Spleen (tissue), 11 donors: ENCODE measurements at regions not wholly inside any gene's neighbourhood (a gene's known extent, or its start where the extent isn't known, plus 50 kb on each side); places are given as distances from the start of the nearest gene placed in this dataset.

ENCODE experiments used
- DNase-seq: peaks from one replicate; pipeline ENCODE4 v3.0.0-alpha.2; 2020
- H3K27ac ChIP-seq, 8 donors: fragments of 200-600 bp; sonication (generic) in 7 of 8; 1 replicate in 4 of 8; 2 replicates in 4 of 8; pipeline versions ENCODE4 v1.5.0 to v1.8.0; 2016 to 2021; ENCODE audit warnings: inconsistent platforms in 4 of 8, mild to moderate bottlenecking in 4 of 8, moderate library complexity in 1 of 8
- H3K27me3 ChIP-seq, 7 donors: fragments of 200-600 bp; sonication (generic) in 6 of 7; replicated peaks in 1 of 7; 1 replicate in 4 of 7; 2 replicates in 3 of 7; pipeline versions ENCODE4 v1.5.0 to v1.8.0; 2016 to 2021; ENCODE audit warnings: inconsistent platforms in 3 of 7, mild to moderate bottlenecking in 1 of 7
- H3K36me3 ChIP-seq, 6 donors: fragments of 200-600 bp; sonication (generic) in 5 of 6; 1 replicate in 4 of 6; 2 replicates in 2 of 6; pipeline versions ENCODE4 v1.5.0 to v1.8.0; 2016 to 2021; ENCODE audit warnings: inconsistent platforms in 2 of 6
- H3K4me1 ChIP-seq, 6 donors: fragments of 200-600 bp; sonication (generic) in 5 of 6; 1 replicate in 3 of 6; 2 replicates in 3 of 6; pipeline versions ENCODE4 v1.5.0 to v1.8.0; 2016 to 2021; ENCODE audit warnings: inconsistent platforms in 3 of 6
- H3K4me3 ChIP-seq, 8 donors: fragments of 200-600 bp; sonication (generic) in 7 of 8; 1 replicate in 4 of 8; 2 replicates in 4 of 8; pipeline versions ENCODE4 v1.5.0 to v1.8.0; 2016 to 2021; ENCODE audit warnings: inconsistent platforms in 4 of 8, mild to moderate bottlenecking in 4 of 8, moderate library complexity in 2 of 8
- H3K9me3 ChIP-seq, 8 donors: fragments of 200-600 bp; sonication (generic) in 7 of 8; 1 replicate in 4 of 8; 2 replicates in 4 of 8; pipeline versions ENCODE4 v1.5.0 to v1.8.0; 2016 to 2021; ENCODE audit warnings: inconsistent platforms in 4 of 8
- CTCF ChIP-seq, 11 experiments: fragments of 200-600 bp in 7 of 11; fragments of 450-650 bp in 4 of 11; sonication (generic) in 4 of 11; IDR thresholded peaks in 8 of 11; conservative IDR thresholded peaks in 3 of 11; 1 replicate in 7 of 11; 2 replicates in 4 of 11; pipeline versions ENCODE4 v1.4.0 to v1.8.0; 2016 to 2021; ENCODE audit warnings: antibody characterized with exemption in 11 of 11, inconsistent platforms in 4 of 11, mild to moderate bottlenecking in 1 of 11
- POLR2A ChIP-seq, 3 donors: fragments of 450-650 bp; IDR thresholded peaks; one replicate each; pipeline ENCODE4 v1.5.1; 2017; ENCODE audit warnings: antibody characterized with exemption in 3 of 3, mild to moderate bottlenecking in 1 of 3
- POLR2AphosphoS5 ChIP-seq, 3 donors: sonication (generic); formaldehyde crosslinking; IDR thresholded peaks; one replicate each; pipeline ENCODE4 v1.5.1; 2017; ENCODE audit warnings: antibody characterized with exemption in 3 of 3
- WGBS, 5 donors: extraction: QIAGEN DNeasy Blood & Tissue Kit in 3 of 5; methylation state at CpG; one replicate each; pipeline versions ENCODE4 v1.1.5 to v1.1.7; 2013 to 2018; 5-methylcytosine and 5-hydroxymethylcytosine counted together
- intact Hi-C: fragments of 100-400 bp; cut with DNase I; formaldehyde crosslinking; loops from one replicate; pipeline ENCODE4 v1.15.0; 2023; ENCODE audit warnings: low total_unique reads
- donor health status: healthy with polysubstance abuse.
- donor health status: DM: no; HTN: no; CAD: no; lungs with moderate emphysema.
- donor health status: DM: no; HTN: no; CAD: no.
- donor health status: Bipolar disorder and iron deficiency.
- donor health status: healthy.
- donor health status: DM: no; HTN: no; CAD: no.
- donor health status: DM: yes; HTN: yes; CAD: no.

DNA sequence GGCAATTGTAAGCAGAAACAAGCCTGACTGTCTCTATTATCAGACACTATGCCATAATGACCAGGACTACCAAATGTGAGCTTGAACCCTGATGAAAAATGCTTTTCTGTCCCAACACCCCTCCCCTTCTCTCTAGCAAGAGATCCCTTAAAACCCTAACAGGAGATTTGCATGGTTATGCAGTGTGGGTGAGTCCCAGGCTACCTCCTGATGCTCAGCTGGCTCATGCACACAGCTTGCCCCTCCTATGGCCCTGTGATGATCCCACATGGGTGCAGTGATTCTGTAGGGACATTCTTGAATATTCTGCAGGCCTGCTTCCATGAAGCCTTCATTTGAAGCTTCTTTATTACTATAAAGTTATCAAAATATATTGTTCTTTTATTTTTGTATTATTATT, 357.4 kb downstream of the AKAIN1 start:
- no peak for TF ChIP-seq POLR2A (IDR thresholded peaks at IDR 0.05)
- no peak for TF ChIP-seq CTCF (IDR thresholded peaks at IDR 0.05 in 8 of 11, conservative IDR thresholded peaks at IDR 0.05 in 3 of 11)
- no peak for TF ChIP-seq POLR2AphosphoS5 (IDR thresholded peaks at IDR 0.05)
- Histone ChIP-seq H3K4me1 (no peaks in the 10 kb centered on the region), H3K9me3 (peaks cover 0 to 10% (median 0%) of the 10 kb centered on the region in 8 donors), H3K36me3 (no peaks in the 10 kb centered on the region), H3K27ac (no peak overlapping the region), H3K4me3 (no peak overlapping the region), H3K27me3 (no peaks in the 10 kb centered on the region)
- DNase-seq: no peak
- intact Hi-C loops: no loop called here

GRCh38 chr18:4836141-4836540, 360.9 kb downstream of the AKAIN1 start:
- Histone ChIP-seq H3K4me3 (no peak overlapping the region), H3K9me3 (peaks cover 0 to 11% (median 0%) of the 10 kb centered on the region in 8 donors), H3K27ac (no peak overlapping the region), H3K4me1 (no peaks in the 10 kb centered on the region), H3K27me3 (no peaks in the 10 kb centered on the region), H3K36me3 (no peaks in the 10 kb centered on the region)
- intact Hi-C loops: no loop called here
- no peak for DNase-seq
- WGBS, 5 donors: 18 to 52% (median 45%) methylated on average over 1 of the region's 1 CpG
- TF ChIP-seq CTCF (IDR thresholded peaks at IDR 0.05 in 8 of 11, conservative IDR thresholded peaks at IDR 0.05 in 3 of 11) (no peak), POLR2AphosphoS5 (IDR thresholded peaks at IDR 0.05) (no peak), POLR2A (IDR thresholded peaks at IDR 0.05) (no peak)

- TF ChIP-seq POLR2A (IDR thresholded peaks at IDR 0.05): no peak
- TF ChIP-seq POLR2AphosphoS5 (IDR thresholded peaks at IDR 0.05): no peak
- TF ChIP-seq CTCF (IDR thresholded peaks at IDR 0.05 in 8 of 11, conservative IDR thresholded peaks at IDR 0.05 in 3 of 11): no peak
- Histone ChIP-seq H3K9me3 (peaks cover 0 to 5% (median 0%) of the 10 kb centered on the region in 8 donors), H3K4me3 (no peak overlapping the region), H3K4me1 (no peaks in the 10 kb centered on the region), H3K27ac (no peak overlapping the region), H3K36me3 (no peaks in the 10 kb centered on the region), H3K27me3 (no peaks in the 10 kb centered on the region)
- WGBS, 5 donors: 57 to 66% (median 58%) methylated on average over 5 of the region's 5 CpGs
- no peak for DNase-seq
- intact Hi-C loops: no loop called here
Measured at GRCh38 chr18:4831791-4832375, 365.2 kb downstream of the AKAIN1 start.

DNA sequence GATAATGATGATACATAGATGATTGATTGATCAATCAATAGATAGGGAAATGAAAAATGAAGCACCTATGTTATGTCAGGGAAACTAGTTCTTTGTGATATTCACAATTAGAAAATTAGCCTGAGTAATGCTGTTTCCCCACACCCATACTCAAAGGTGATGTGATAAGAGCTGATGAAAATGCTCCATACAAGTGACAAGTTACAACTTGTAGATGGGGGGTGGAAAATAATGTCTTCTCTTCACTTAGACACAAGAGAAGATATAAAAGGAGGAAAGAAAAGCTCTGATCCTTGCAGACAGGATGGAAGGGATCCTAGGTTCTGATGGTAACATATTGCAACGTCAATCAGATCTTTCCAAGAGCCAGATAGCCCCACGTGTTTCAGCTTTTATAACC, 365.9 kb downstream of the AKAIN1 start:
- intact Hi-C loops: no loop called here
- TF ChIP-seq POLR2A (IDR thresholded peaks at IDR 0.05): no peak
- TF ChIP-seq CTCF (IDR thresholded peaks at IDR 0.05 in 8 of 11, conservative IDR thresholded peaks at IDR 0.05 in 3 of 11): no peak
- no peak for TF ChIP-seq POLR2AphosphoS5 (IDR thresholded peaks at IDR 0.05)
- no peak for DNase-seq
- H3K27me3 ChIP-seq: no peaks in the 10 kb centered on the region
- H3K27ac ChIP-seq: no peak overlapping the region
- no peaks in the 10 kb centered on the region for H3K36me3 ChIP-seq
- no peaks in the 10 kb centered on the region for H3K4me1 ChIP-seq
- WGBS, 5 donors: 56 to 72% (median 63%) methylated on average over 2 of the region's 2 CpGs
- no peak overlapping the region for H3K4me3 ChIP-seq
- H3K9me3 ChIP-seq: peaks cover 0 to 5% (median 0%) of the 10 kb centered on the region in 8 donors
